ENCODE measurements at regions not wholly inside any gene's neighbourhood (a gene's known extent, or its start where the extent isn't known, plus 50 kb on each side); places are given as distances from the start of the nearest gene placed in this dataset.

GRCh38 chr9:107983181-107983603 is 493.6 kb upstream of the KLF4 start:
- Mint-ChIP-seq H3K27ac (ENCODE audit: unreplicated experiment) (no peak overlapping the region), H3K4me1 (ENCODE audit: low read depth, unreplicated experiment) (no peaks in the 10 kb centered on the region), H3K27me3 (ENCODE audit: unreplicated experiment) (no peaks in the 10 kb centered on the region), H3K4me3 (ENCODE audit: low read depth, unreplicated experiment) (no peak overlapping the region), H3K9me3 (ENCODE audit: low read depth, unreplicated experiment) (no peaks in the 10 kb centered on the region), H3K36me3 (ENCODE audit: insufficient read depth, unreplicated experiment) (no peaks in the 10 kb centered on the region)
- no peak for TF ChIP-seq CTCF (IDR thresholded peaks at IDR 0.05; ENCODE audit: unreplicated experiment)
- intact Hi-C loops (cut with micrococcal nuclease; ENCODE audit: unreplicated experiment), result no loop called here
- BruUV-seq (replicated peaks), result no TSS peak
- DNase-seq, result no peak
- CTCF ChIA-PET, result no interaction called here

DNA sequence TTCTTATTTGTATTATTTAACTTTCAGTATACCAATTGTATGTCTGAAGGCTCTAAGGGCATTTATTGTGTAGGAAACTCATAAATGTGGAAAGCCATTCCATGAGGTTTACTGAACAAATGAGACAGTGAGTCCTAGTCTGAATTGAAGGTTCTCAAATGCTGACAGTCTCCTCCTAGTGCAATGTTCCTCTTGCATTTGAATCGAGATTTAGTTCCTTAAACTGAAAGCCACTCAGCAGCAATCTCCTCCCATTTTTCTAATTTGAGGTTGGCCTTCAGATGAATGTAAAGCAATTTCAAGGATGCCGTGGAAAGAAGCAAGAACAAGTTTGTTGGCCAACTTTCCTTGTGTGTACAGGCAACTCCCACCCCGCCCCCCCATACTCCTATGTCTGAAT is 493.2 kb upstream of the KLF4 start:
- CTCF ChIA-PET, result no interaction called here
- intact Hi-C loops (cut with micrococcal nuclease; ENCODE audit: unreplicated experiment), result no loop called here
- no peaks in the 10 kb centered on the region for H3K4me1 Mint-ChIP-seq (ENCODE audit: low read depth, unreplicated experiment)
- H3K27ac Mint-ChIP-seq (ENCODE audit: unreplicated experiment), result no peak overlapping the region
- no peak overlapping the region for H3K4me3 Mint-ChIP-seq (ENCODE audit: low read depth, unreplicated experiment)
- no peak for TF ChIP-seq CTCF (IDR thresholded peaks at IDR 0.05; ENCODE audit: unreplicated experiment)
- no TSS peak for BruUV-seq (replicated peaks)
- H3K36me3 Mint-ChIP-seq (ENCODE audit: insufficient read depth, unreplicated experiment), result no peaks in the 10 kb centered on the region
- DNase-seq, result no peak
- no peaks in the 10 kb centered on the region for H3K9me3 Mint-ChIP-seq (ENCODE audit: low read depth, unreplicated experiment)
- H3K27me3 Mint-ChIP-seq (ENCODE audit: unreplicated experiment), result no peaks in the 10 kb centered on the region

DNA sequence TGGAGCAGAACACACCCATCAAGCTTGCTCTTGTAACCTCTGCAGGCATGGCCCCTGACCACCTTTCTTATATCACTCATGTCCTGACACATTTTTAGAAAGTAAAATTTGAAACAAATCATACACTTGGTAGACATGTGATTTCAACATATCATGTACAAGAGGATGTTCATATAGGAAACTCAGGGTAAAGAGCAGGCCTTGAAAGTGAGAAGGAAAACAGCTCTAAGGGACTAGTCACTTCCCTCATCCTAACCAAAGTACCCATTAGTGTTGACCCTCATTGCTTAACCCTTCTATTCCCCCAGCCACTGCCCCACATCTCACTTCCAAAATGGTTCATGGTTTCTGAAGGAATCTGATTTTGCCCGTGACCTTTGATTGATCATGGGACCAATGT is 492.4 kb upstream of the KLF4 start:
- no TSS peak for BruUV-seq (replicated peaks)
- H3K4me3 Mint-ChIP-seq (ENCODE audit: low read depth, unreplicated experiment), result no peak overlapping the region
- intact Hi-C loops (cut with micrococcal nuclease; ENCODE audit: unreplicated experiment), result no loop called here

GRCh38 chr9:107980984-107981383 is 491.4 kb upstream of the KLF4 start:
- peaks cover 8% of the 10 kb centered on the region for H3K4me1 Mint-ChIP-seq (ENCODE audit: low read depth, unreplicated experiment)
- H3K36me3 Mint-ChIP-seq (ENCODE audit: insufficient read depth, unreplicated experiment), result no peaks in the 10 kb centered on the region
- CTCF ChIA-PET, result interaction anchor here (0.7 kb wide), 1 partner anchor 20 kb away, joined by 3 read pairs; no protein-coding TSS in a partner anchor
- BruUV-seq (replicated peaks), result no TSS peak
- intact Hi-C loops (cut with micrococcal nuclease; ENCODE audit: unreplicated experiment), result no loop called here
- H3K27me3 Mint-ChIP-seq (ENCODE audit: unreplicated experiment), result no peaks in the 10 kb centered on the region
- H3K9me3 Mint-ChIP-seq (ENCODE audit: low read depth, unreplicated experiment), result no peaks in the 10 kb centered on the region
- DNase-seq, result no peak
- H3K27ac Mint-ChIP-seq (ENCODE audit: unreplicated experiment), result no peak overlapping the region
- no peak overlapping the region for H3K4me3 Mint-ChIP-seq (ENCODE audit: low read depth, unreplicated experiment)
- TF ChIP-seq CTCF (IDR thresholded peaks at IDR 0.05; ENCODE audit: unreplicated experiment), result no peak

More for the DNA sequence above, 492.4 kb upstream of the KLF4 start:
- Mint-ChIP-seq H3K36me3 (ENCODE audit: insufficient read depth, unreplicated experiment) (no peaks in the 10 kb centered on the region), H3K4me1 (ENCODE audit: low read depth, unreplicated experiment) (no peaks in the 10 kb centered on the region), H3K27me3 (ENCODE audit: unreplicated experiment) (no peaks in the 10 kb centered on the region), H3K9me3 (ENCODE audit: low read depth, unreplicated experiment) (no peaks in the 10 kb centered on the region), H3K27ac (ENCODE audit: unreplicated experiment) (no peak overlapping the region)
- CTCF ChIA-PET, result no interaction called here
- DNase-seq, result no peak
- TF ChIP-seq CTCF (IDR thresholded peaks at IDR 0.05; ENCODE audit: unreplicated experiment), result no peak
